K562 (cell line): ENCODE measurements at regions not wholly inside any gene's neighbourhood (a gene's known extent, or its start where the extent isn't known, plus 50 kb on each side); places are given as distances from the start of the nearest gene placed in this dataset.

Experiments used
- ATAC-seq: fragments of 200-7000 bp; cut with Tn5 transposase; 3 replicates; pipeline ENCODE4 v1.9.1; 2020; ENCODE audit warnings: moderate library complexity
- BruUV-seq: library from RNA; stranded (reverse); fragments of 400-500 nt; replicated peaks from 2 replicates; lab custom pipeline; 2021; lab: Mats Ljungman, UMichigan
- CTCF ChIA-PET: fragments of 300-600 bp; formaldehyde crosslinking; extraction: SDS; loops from one replicate; lab custom pipeline; 2021; ENCODE audit warnings: low intra/inter-chr PET ratio; lab: Yijun Ruan, JAX
- POLR2A ChIA-PET: fragments of 300-600, 350-650 bp; sonication (Branson Sonifier 250); formaldehyde crosslinking; extraction: SDS; loops from one replicate; lab custom pipeline; 2021; ENCODE audit warnings: antibody characterized with exemption, inconsistent platforms; lab: Yijun Ruan, JAX
- DNase-seq, 4 experiments: peaks; one replicate each; pipeline versions ENCODE4 v3.0.0 to v3.0.0-alpha.2; 2011 to 2018; ENCODE audit warnings: low spot score in 3 of 4, mixed read lengths in 3 of 4; ENCODE audit errors: extremely low read depth in 1 of 4
- FAIRE-seq: peaks from 2 replicates; lab custom pipeline; 2011; peaks lifted over from hg19 to GRCh38; lab: Jason Lieb, UNC
- H2AFZ ChIP-seq: 2 replicates; pipeline ENCODE4 v1.6.0; 2011; ENCODE audit warnings: low read depth, low read length, control low read depth, inconsistent platforms
- H3K27ac ChIP-seq: fragments of 200-600 bp; 3 replicates; pipeline ENCODE4 v1.8.0; 2011; ENCODE audit warnings: low read depth, mild to moderate bottlenecking, control low read depth, inconsistent platforms, low read length, moderate library complexity, mixed read lengths; ENCODE audit errors: extremely low read depth
- H3K27me3 ChIP-seq, 2 experiments: fragments of 300-600 bp in 1 of 2; 2 replicates in 1 of 2; 3 replicates in 1 of 2; pipeline versions ENCODE4 v1.6.0 to v1.8.0; 2011; ENCODE audit warnings: inconsistent platforms in 2 of 2, low read length in 2 of 2, mild to moderate bottlenecking in 1 of 2, mixed read lengths in 1 of 2, moderate library complexity in 1 of 2; ENCODE audit not compliant: control insufficient read depth in 2 of 2, insufficient read depth in 2 of 2
- H3K36me3 ChIP-seq: fragments of 300-600 bp; 3 replicates; pipeline ENCODE4 v1.8.0; 2011; ENCODE audit warnings: mild to moderate bottlenecking, low read length, inconsistent platforms; ENCODE audit not compliant: control insufficient read depth, insufficient read depth
- H3K4me1 ChIP-seq, 2 experiments: fragments of 200-600 bp in 1 of 2; replicated peaks in 1 of 2; 2 replicates in 1 of 2; 3 replicates in 1 of 2; pipeline versions ENCODE4 v1.5.1 to v1.8.0; 2011; ENCODE audit warnings: inconsistent platforms in 2 of 2, low read length in 2 of 2, mild to moderate bottlenecking in 1 of 2, mixed read lengths in 1 of 2, moderate library complexity in 1 of 2; ENCODE audit not compliant: control insufficient read depth in 2 of 2, insufficient read depth in 2 of 2
- H3K4me2 ChIP-seq: 2 replicates; pipeline ENCODE4 v1.6.1; 2011; ENCODE audit warnings: low read length, control low read depth, inconsistent platforms, mixed read lengths; ENCODE audit not compliant: insufficient read depth
- H3K4me3 ChIP-seq: fragments of 200-600 bp; sonication (generic), shearing (Covaris generic); 2 replicates; pipeline ENCODE4 v1.5.1; 2016; ENCODE audit warnings: control low read depth, inconsistent platforms
- H3K79me2 ChIP-seq: fragments of 200-600 bp; 3 replicates; pipeline ENCODE4 v1.8.0; 2011; ENCODE audit warnings: low read length, inconsistent platforms; ENCODE audit not compliant: control insufficient read depth, insufficient read depth
- H3K9ac ChIP-seq, 2 experiments: 2 replicates each; pipeline versions ENCODE4 v1.6.0 to v1.6.1; 2011; ENCODE audit warnings: low read depth in 2 of 2, low read length in 2 of 2, control low read depth in 1 of 2, inconsistent platforms in 1 of 2, mild to moderate bottlenecking in 1 of 2, mixed read lengths in 1 of 2; ENCODE audit not compliant: insufficient read depth in 1 of 2
- H3K9me1 ChIP-seq: one replicate; pipeline ENCODE4 v1.6.0; 2011; ENCODE audit warnings: inconsistent platforms, mild to moderate bottlenecking, low read length, moderate library complexity; ENCODE audit not compliant: control insufficient read depth, insufficient read depth
- H3K9me3 ChIP-seq: replicated peaks from 2 replicates; pipeline ENCODE4 v1.5.1; 2011; ENCODE audit warnings: low read depth, low read length, inconsistent platforms; ENCODE audit not compliant: control insufficient read depth, insufficient read depth
- H4K20me1 ChIP-seq: replicated peaks from 2 replicates; pipeline ENCODE4 v1.6.1; 2011; ENCODE audit warnings: low read length, inconsistent platforms, mixed read lengths; ENCODE audit not compliant: control insufficient read depth, insufficient read depth
- C11orf30 ChIP-seq: fragments of 450-650 bp; IDR thresholded peaks from 2 replicates; pipeline ENCODE4 v1.6.1; 2016; ENCODE audit warnings: low read depth, mild to moderate bottlenecking
- EZH2 ChIP-seq: IDR thresholded peaks from 2 replicates; pipeline ENCODE4 v1.6.1; 2012; ENCODE audit warnings: low read depth, mild to moderate bottlenecking, inconsistent platforms, low read length, borderline replicate concordance
- MAFF ChIP-seq: IDR thresholded peaks from 2 replicates; pipeline ENCODE4 v1.6.1; 2012; ENCODE audit warnings: low read length, improper control_type of control experiment
- ZBED1 ChIP-seq: IDR thresholded peaks from 2 replicates; pipeline ENCODE4 v1.6.1; 2014
- ZNF175 ChIP-seq: fragments of 200-800 bp; sonication (Bioruptor generic); IDR thresholded peaks from 2 replicates; pipeline ENCODE4 v1.6.1; 2016; ENCODE audit warnings: low read depth, mild to moderate bottlenecking, missing genetic modification characterization, missing compliant biosample characterization
- ZNF316 ChIP-seq: fragments of 450-650 bp; IDR thresholded peaks from 2 replicates; pipeline ENCODE4 v1.6.1; 2016
- WGBS: fragments of 100-300 bp; shearing (Covaris generic); methylation state at CpG from one replicate; pipeline ENCODE4 v1.1.6; 2016; ENCODE audit warnings: low coverage, mixed read lengths; ENCODE audit not compliant: insufficient coverage; ENCODE audit errors: missing lambda C conversion rate; 5-methylcytosine and 5-hydroxymethylcytosine counted together
- in situ Hi-C: fragments of 300-500 bp; cut with MboI; formaldehyde crosslinking; loops from 4 replicates; pipeline ENCODE4 v1.15.0; 2018; ENCODE audit warnings: inconsistent platforms, mixed read lengths
- intact Hi-C: fragments of 100-400 bp; cut with micrococcal nuclease; formaldehyde crosslinking; loops from 2 replicates; pipeline ENCODE4 v1.14.2; 2022
- TF ChIP-seq, protein P1 (sequence below): fragments of 450-650 bp; IDR thresholded peaks from 2 replicates; pipeline ENCODE4 v1.6.1; 2017; ENCODE audit warnings: mild to moderate bottlenecking, moderate library complexity
- TF ChIP-seq, protein P2 (sequence below): fragments of 450-650 bp; formaldehyde crosslinking; IDR thresholded peaks from 2 replicates; pipeline ENCODE4 v1.4.0; 2020; ENCODE audit warnings: mild to moderate bottlenecking, moderate library complexity
- TF ChIP-seq, protein P3 (sequence below): sonication (generic); formaldehyde crosslinking; IDR thresholded peaks from 2 replicates; pipeline ENCODE4 v1.8.0; 2022; ENCODE audit warnings: mild to moderate bottlenecking, missing genetic modification reagents
- TF ChIP-seq, protein P4 (sequence below): fragments of 250-450 bp; sonication (Bioruptor Pico); IDR thresholded peaks from 2 replicates; pipeline ENCODE4 v1.5.0; 2021

DNA sequence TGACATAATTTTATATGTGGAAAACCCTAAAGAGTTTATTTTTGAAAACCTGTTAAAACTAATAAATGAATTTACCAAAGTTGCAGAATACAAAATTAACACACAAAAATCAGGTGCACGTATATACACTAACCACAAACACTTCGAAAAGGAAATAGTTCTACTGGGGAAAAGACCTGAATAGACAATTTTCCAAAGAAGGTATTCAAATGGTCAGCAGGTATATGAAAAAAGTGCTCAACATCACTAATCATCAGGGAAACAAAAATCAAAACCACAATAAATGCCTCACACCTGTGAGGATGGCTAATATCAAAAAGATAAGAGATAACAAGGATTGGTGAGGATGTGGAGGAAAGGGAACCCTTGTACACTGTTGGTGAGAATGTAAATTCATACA is 110.6 kb downstream of the PXDC1 start:
- no peak for DNase-seq
- in situ Hi-C loops: no loop called here
- no peak for FAIRE-seq
- Histone ChIP-seq H3K9me3 (no peaks in the 10 kb centered on the region; the same call in 1 of the 2 replicates), H4K20me1 (no peaks in the 10 kb centered on the region), H3K79me2 (no peaks in the 10 kb centered on the region), H3K9me1 (no peaks in the 10 kb centered on the region), H3K27ac (no peak overlapping the region), H2AFZ (no peak overlapping the region), H3K4me3 (no peak overlapping the region), H3K4me1 (no peaks in the 10 kb centered on the region; a peak in 2 of 5 replicates), H3K36me3 (no peaks in the 10 kb centered on the region), H3K9ac (no peak overlapping the region), H3K27me3 (peaks cover 1 to 2% of the 10 kb centered on the region in 2 experiments; a peak in 4 of 5 replicates), H3K4me2 (no peak overlapping the region)
- intact Hi-C loops: no loop called here
- ChIA-PET POLR2A (no interaction called here), CTCF (no interaction called here)
- ATAC-seq: no peak
- 22% methylated on average over 2 of the region's 2 CpGs for WGBS
- no TSS peak for BruUV-seq
- TF ChIP-seq, protein P1, sequence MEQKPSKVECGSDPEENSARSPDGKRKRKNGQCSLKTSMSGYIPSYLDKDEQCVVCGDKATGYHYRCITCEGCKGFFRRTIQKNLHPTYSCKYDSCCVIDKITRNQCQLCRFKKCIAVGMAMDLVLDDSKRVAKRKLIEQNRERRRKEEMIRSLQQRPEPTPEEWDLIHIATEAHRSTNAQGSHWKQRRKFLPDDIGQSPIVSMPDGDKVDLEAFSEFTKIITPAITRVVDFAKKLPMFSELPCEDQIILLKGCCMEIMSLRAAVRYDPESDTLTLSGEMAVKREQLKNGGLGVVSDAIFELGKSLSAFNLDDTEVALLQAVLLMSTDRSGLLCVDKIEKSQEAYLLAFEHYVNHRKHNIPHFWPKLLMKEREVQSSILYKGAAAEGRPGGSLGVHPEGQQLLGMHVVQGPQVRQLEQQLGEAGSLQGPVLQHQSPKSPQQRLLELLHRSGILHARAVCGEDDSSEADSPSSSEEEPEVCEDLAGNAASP: no peak
- TF ChIP-seq ZNF316 (peak; percentile 72), ZBED1 (no peak), ZNF175 (no peak), MAFF (0 out of 2 replicates have a peak, but pooled peaks have one; percentile 7), C11orf30 (peak; percentile 51; the same call in 1 of the 2 replicates), EZH2 (no peak)
- TF ChIP-seq, protein P2, sequence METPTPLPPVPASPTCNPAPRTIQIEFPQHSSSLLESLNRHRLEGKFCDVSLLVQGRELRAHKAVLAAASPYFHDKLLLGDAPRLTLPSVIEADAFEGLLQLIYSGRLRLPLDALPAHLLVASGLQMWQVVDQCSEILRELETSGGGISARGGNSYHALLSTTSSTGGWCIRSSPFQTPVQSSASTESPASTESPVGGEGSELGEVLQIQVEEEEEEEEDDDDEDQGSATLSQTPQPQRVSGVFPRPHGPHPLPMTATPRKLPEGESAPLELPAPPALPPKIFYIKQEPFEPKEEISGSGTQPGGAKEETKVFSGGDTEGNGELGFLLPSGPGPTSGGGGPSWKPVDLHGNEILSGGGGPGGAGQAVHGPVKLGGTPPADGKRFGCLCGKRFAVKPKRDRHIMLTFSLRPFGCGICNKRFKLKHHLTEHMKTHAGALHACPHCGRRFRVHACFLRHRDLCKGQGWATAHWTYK (CRISPR knock-in tag): no peak
- TF ChIP-seq, protein P3, sequence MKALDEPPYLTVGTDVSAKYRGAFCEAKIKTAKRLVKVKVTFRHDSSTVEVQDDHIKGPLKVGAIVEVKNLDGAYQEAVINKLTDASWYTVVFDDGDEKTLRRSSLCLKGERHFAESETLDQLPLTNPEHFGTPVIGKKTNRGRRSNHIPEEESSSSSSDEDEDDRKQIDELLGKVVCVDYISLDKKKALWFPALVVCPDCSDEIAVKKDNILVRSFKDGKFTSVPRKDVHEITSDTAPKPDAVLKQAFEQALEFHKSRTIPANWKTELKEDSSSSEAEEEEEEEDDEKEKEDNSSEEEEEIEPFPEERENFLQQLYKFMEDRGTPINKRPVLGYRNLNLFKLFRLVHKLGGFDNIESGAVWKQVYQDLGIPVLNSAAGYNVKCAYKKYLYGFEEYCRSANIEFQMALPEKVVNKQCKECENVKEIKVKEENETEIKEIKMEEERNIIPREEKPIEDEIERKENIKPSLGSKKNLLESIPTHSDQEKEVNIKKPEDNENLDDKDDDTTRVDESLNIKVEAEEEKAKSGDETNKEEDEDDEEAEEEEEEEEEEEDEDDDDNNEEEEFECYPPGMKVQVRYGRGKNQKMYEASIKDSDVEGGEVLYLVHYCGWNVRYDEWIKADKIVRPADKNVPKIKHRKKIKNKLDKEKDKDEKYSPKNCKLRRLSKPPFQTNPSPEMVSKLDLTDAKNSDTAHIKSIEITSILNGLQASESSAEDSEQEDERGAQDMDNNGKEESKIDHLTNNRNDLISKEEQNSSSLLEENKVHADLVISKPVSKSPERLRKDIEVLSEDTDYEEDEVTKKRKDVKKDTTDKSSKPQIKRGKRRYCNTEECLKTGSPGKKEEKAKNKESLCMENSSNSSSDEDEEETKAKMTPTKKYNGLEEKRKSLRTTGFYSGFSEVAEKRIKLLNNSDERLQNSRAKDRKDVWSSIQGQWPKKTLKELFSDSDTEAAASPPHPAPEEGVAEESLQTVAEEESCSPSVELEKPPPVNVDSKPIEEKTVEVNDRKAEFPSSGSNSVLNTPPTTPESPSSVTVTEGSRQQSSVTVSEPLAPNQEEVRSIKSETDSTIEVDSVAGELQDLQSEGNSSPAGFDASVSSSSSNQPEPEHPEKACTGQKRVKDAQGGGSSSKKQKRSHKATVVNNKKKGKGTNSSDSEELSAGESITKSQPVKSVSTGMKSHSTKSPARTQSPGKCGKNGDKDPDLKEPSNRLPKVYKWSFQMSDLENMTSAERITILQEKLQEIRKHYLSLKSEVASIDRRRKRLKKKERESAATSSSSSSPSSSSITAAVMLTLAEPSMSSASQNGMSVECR (CRISPR knock-in tag): no peak
- TF ChIP-seq, protein P4, sequence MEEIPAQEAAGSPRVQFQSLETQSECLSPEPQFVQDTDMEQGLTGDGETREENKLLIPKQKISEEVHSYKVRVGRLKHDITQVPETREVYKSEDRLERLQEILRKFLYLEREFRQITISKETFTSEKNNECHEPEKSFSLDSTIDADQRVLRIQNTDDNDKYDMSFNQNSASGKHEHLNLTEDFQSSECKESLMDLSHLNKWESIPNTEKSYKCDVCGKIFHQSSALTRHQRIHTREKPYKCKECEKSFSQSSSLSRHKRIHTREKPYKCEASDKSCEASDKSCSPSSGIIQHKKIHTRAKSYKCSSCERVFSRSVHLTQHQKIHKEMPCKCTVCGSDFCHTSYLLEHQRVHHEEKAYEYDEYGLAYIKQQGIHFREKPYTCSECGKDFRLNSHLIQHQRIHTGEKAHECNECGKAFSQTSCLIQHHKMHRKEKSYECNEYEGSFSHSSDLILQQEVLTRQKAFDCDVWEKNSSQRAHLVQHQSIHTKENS (CRISPR knock-in tag): no peak
